ENCODE measurements at regions not wholly inside any gene's neighbourhood (a gene's known extent, or its start where the extent isn't known, plus 50 kb on each side); places are given as distances from the start of the nearest gene placed in this dataset.
A peak's percentile ranks its signal among the peaks of the same experiment; 100 is the strongest.

GRCh38 chr22:48820481-48821345 lies 1007.0 kb downstream of the BRD1 start:
- DNase-seq (ENCODE audit: low spot score) (peak; percentile 0), ATAC-seq (no peak)
- Histone ChIP-seq H3K9me2 (ENCODE audit: insufficient read depth) (no peaks in the 10 kb centered on the region), H3K27ac (ENCODE audit: low read depth) (no peak overlapping the region), H3K4me1 (ENCODE audit: insufficient read depth) (no peaks in the 10 kb centered on the region), H3K4me3 (no peak overlapping the region), H2AFZ (no peak overlapping the region), H3K36me3 (ENCODE audit: insufficient read depth) (0 out of 2 replicates have a peak, but pooled peaks cover 3% of the 10 kb centered on the region), H3K4me2 (no peak overlapping the region), H3F3A (replicated peaks; ENCODE audit: low read depth) (no peaks in the 10 kb centered on the region), H3K79me2 (replicated peaks; ENCODE audit: insufficient read depth) (no peaks in the 10 kb centered on the region), H3K27me3 (ENCODE audit: insufficient read depth) (no peaks in the 10 kb centered on the region), H4K20me1 (replicated peaks; ENCODE audit: insufficient read depth) (no peaks in the 10 kb centered on the region)
- Mint-ChIP-seq H3K4me3 (no peak overlapping the region), H3K4me1 (peaks cover 6% of the 10 kb centered on the region; the same call in 2 of the 3 replicates), H3K27ac (no peak overlapping the region), H3K27me3 (ENCODE audit: insufficient read depth, low read depth, poor library complexity) (peaks cover 4% of the 10 kb centered on the region), H3K36me3 (ENCODE audit: low read depth) (no peaks in the 10 kb centered on the region), H3K9me3 (no peaks in the 10 kb centered on the region)
- TF ChIP-seq REST (IDR thresholded peaks at IDR 0.05; ENCODE audit: unreplicated experiment) (no peak), ZNF462 (CRISPR knock-in tag; IDR thresholded peaks at IDR 0.05) (no peak), POLR2AphosphoS5 (IDR thresholded peaks at IDR 0.05; ENCODE audit: low read depth) (no peak), CTCF (conservative IDR thresholded peaks at IDR 0.05; ENCODE audit: low read depth in 2 of 2) (no peak), ZNF114 (CRISPR knock-in tag; IDR thresholded peaks at IDR 0.05) (no peak)

Measured in GM23338 (cell line).